HG03025 (cell line): ENCODE measurements at regions not wholly inside any gene's neighbourhood (a gene's known extent, or its start where the extent isn't known, plus 50 kb on each side); places are given as distances from the start of the nearest gene placed in this dataset.
A peak's percentile ranks its signal among the peaks of the same experiment; 100 is the strongest.
"Not testable (repeated sequence)": the region's sequence is repeated elsewhere in the genome, so short reads cannot be mapped to it uniquely, and the experiment has no call there.

Source experiments
- ATAC-seq: cut with Tn5 transposase; IDR thresholded peaks from one replicate; pipeline ENCODE4 v1.9.1; 2021; ENCODE audit warnings: mild to moderate bottlenecking, moderate library complexity; ENCODE audit not compliant: unreplicated experiment, low FRiP score

GRCh38 chr5:106658150-106658549, 1012.6 kb downstream of the EFNA5 start:
- no peak for ATAC-seq

DNA sequence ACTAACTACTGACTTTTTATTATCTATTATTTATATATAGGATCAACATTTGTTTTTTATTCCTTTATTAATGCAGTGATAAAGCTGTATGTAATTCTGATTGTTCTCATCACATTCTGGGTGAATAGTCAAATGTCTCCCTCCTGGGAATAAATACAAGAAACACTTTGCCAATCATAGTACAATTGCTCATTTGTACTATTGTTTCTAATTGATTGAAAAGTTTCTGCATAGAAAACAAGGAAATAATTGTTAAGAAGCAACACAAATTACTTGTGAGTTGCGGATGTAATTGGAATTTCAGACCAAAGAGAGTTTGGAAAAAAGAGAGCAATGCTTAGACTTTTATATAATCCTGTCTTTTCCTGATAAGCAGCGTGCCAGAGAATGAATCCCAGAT, 1013.9 kb downstream of the EFNA5 start:
- ATAC-seq = no peak

GRCh38 chr5:106649031-106649430, 1021.7 kb downstream of the EFNA5 start:
- no peak for ATAC-seq

DNA sequence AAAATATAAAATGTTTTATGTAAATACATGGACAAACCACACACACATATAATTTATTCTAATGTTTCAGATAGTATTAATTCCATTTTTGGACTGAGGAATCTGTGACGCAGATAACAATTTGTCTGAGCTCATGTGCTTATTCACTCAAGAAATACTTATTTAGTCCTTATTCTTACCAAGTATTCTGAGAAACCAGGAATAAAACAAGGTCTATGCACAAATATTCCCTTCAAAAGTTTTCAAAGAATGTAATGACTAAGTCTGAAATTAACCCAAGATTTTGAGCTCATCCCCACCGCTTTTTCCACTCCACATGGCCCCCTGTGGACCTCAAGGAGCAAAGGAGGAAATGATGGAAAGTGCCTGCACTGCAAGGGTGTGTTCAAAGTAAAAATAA, 1022.3 kb downstream of the EFNA5 start:
- ATAC-seq = no peak

- ATAC-seq = no peak
Measured at GRCh38 chr5:106646106-106646505, 1024.6 kb downstream of the EFNA5 start.

- ATAC-seq = no peak
Measured at GRCh38 chr5:106640511-106640910, 1030.2 kb downstream of the EFNA5 start.

DNA sequence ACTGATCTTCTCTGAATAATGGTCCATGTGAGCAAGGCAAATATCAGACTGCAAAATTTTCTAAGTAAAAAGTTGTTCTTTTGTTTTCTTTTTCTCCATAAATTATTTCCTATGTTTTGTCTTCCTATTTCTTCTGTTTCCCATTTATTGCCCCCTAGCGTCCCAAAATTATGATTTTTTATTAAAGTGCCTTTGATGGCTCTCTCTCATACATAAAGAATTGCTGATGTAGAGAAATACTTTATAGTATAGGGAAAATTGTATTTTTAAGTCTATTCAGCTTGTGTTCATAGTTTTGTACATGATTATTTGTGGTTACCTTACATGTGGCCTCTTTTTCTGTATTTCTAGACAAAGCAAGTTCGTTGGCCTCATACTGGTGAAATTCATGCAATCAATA, 1031.2 kb downstream of the EFNA5 start:
- no peak for ATAC-seq

- ATAC-seq = no peak
Measured at GRCh38 chr5:106637275-106637674, 1033.5 kb downstream of the EFNA5 start.

DNA sequence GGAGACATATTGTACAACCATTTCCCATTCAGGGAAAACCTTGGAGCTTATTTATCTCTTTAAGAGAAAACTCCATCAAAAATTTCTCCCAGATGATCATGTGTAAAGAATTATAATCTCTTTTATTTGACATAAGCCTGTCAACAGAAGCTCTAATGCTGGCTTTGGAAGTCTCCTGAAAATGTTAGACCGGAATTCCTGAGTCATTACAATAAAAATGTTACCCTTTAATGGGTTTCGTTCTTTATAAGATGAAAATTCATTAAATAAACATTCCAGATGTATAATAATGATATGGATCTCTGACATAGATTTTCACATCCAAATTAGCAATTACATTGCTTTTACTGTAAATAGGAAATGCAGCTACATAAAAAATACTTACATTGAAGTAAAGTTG, 1036.4 kb downstream of the EFNA5 start:
- no peak for ATAC-seq

DNA sequence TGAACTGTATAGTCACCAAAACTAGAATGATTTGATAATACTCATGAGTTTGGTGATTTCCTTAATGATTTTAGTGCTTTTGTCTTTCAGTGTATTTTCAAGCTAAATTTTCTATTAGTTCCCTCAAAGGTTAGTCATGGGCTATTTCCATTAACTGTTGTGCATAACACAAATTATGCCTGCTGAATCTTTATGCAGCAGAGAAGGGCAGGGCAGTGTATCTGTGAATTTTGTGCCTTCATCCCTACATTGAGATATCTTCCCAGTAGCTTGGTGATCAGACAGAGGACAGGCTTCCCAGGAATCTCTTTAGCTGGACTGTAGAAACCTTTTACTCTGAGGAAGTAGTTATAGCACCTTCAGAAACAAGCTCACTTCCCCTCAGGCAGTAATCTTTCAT, 1036.9 kb downstream of the EFNA5 start:
- ATAC-seq = no peak

DNA sequence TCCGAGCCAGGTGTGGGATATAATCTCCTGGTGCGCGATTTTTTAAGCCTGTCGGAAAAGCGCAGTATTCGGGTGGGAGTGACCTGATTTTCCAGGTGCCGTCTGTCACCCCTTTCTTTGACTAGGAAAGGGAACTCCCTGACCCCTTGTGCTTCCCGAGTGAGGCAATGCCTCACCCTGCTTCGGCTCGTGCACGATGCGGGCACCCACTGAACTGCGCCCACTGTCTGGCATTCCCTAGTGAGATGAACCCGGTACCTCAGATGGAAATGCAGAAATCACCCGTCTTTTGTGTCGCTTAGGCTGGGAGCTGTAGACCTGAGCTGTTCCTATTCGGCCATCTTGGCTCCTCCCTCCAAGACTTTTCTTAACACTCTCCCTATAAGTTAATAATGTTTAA, 1042.3 kb downstream of the EFNA5 start:
- ATAC-seq = not testable (repeated sequence)

- ATAC-seq = no peak
Measured at GRCh38 chr5:106610041-106610440, 1060.7 kb downstream of the EFNA5 start.

- peak; percentile 94 for ATAC-seq
Measured at GRCh38 chr5:106601620-106602019, 1069.1 kb downstream of the EFNA5 start.

GRCh38 chr5:106600803-106601202, 1069.9 kb downstream of the EFNA5 start:
- no peak for ATAC-seq

- ATAC-seq = no peak
Measured at GRCh38 chr5:106595864-106596263, 1074.9 kb downstream of the EFNA5 start.

DNA sequence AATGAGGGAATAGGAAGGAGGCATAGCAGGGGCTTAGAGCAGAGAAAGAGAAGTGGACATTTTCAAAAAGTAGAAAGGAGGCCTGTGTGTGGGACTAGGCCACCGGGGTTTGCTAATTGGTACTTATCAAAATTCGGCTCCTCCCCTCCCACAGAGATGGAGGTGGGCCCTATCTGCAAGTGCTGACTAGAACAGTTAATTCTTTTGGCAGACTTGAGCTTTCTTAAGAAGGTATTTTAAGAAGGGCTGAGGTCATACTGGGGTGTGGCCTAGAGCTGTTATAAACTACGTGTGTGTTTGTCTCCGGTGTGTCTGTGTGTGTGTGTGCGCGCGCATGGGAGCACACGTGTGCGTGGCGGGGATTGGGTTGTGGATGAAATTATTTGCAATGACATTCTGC, 1086.5 kb downstream of the EFNA5 start:
- ATAC-seq = no peak

DNA sequence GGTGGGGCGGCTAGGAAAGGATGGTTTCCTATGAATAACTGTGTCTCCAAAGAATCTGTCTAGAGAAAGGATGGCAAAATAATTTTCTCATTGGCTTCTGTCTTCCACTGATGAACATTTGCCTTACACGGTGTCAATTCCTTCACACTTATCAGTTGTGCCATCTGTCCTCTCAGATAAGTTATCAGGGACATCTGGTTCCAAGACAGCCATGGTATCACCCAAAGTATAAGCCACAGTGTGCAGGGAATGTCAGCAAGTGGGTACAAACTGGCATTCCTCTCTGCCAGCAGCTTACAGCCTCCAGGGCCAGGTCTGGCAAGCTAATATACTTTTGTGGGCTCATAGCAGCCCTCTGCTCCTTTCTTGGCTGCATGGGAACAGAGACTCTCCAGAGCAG, 1092.0 kb downstream of the EFNA5 start:
- ATAC-seq = no peak

- ATAC-seq = no peak
Measured at GRCh38 chr5:106574820-106575219, 1095.9 kb downstream of the EFNA5 start.

- no peak for ATAC-seq
Measured at GRCh38 chr5:106566031-106566430, 1104.7 kb downstream of the EFNA5 start.

DNA sequence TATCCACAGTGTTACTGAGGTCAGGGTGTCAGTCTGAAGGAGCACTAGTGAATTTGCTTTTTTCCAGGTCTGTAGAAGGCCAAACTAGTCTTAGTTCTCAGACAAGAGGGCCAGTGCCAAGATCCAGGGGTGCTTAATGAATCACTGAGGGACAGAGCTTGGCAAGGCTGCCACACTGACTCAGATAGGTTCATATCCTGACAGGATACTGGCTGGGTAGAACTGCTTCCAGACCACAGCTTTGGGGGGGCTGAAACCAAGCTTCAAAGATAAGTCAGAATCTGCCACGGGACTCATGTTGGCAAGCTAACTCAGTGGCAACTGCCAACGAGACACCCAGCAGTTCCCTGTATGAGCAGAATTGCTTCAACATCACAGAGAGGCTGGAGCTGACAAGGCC, 1125.4 kb downstream of the EFNA5 start:
- no peak for ATAC-seq

GRCh38 chr5:106543330-106543729, 1127.4 kb downstream of the EFNA5 start:
- no peak for ATAC-seq

DNA sequence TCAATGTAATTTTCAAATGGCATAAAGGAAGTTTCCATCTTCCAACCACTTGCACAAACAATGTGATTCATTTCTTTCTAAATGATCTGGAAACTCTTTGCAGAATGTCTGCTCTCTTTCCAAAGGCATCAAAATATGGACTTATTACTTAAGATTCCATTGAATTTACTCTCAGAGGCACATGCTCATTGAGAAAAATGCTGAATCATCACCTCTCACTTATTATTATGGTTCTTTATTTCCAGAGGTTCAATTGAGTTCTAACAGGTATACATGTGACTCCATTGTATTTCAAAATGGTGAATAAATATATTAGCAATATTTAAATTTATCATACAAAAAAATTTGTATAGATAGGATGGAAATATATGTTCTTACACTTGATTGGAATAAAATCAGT, 1140.6 kb downstream of the EFNA5 start:
- no peak for ATAC-seq

GRCh38 chr5:106525438-106525837, 1145.3 kb downstream of the EFNA5 start:
- no peak for ATAC-seq
